ENCODE measurements at regions not wholly inside any gene's neighbourhood (a gene's known extent, or its start where the extent isn't known, plus 50 kb on each side); places are given as distances from the start of the nearest gene placed in this dataset.
"Not testable (repeated sequence)": the region's sequence is repeated elsewhere in the genome, so short reads cannot be mapped to it uniquely, and the experiment has no call there.

- no peak for DNase-seq
- Histone ChIP-seq H3K9me3 (no peaks in the 10 kb centered on the region), H3K4me3 (no peak overlapping the region), H3K27ac (no peak overlapping the region), H3K27me3 (no peaks in the 10 kb centered on the region), H3K4me1 (peaks cover 0 to 9% (median 2%) of the 10 kb centered on the region in 4 donors), H3K36me3 (no peaks in the 10 kb centered on the region)
- intact Hi-C loops (cut with DNase I), result no loop called here
- 32% methylated on average over 2 of the region's 2 CpGs for WGBS, 2 donors
- TF ChIP-seq CTCF (IDR thresholded peaks at IDR 0.05), result no peak
- no peak for TF ChIP-seq POLR2AphosphoS5 (IDR thresholded peaks at IDR 0.05)
- no peak for TF ChIP-seq POLR2A (IDR thresholded peaks at IDR 0.05)
- TF ChIP-seq EP300 (IDR thresholded peaks at IDR 0.05), result no peak
Observed at GRCh38 chr21:15631342-15631741, 98.4 kb upstream of the USP25 start.

- intact Hi-C loops (cut with DNase I); H3K27ac ChIP-seq; H3K27me3 ChIP-seq; DNase-seq; H3K36me3 ChIP-seq; H3K4me3 ChIP-seq; H3K9me3 ChIP-seq: not testable (repeated sequence)
- 80 to 85% methylated on average over 5 of the region's 5 CpGs for WGBS, 2 donors
- peaks cover 0 to 17% (median 10%) of the 10 kb centered on the region in 4 donors for H3K4me1 ChIP-seq
Observed at GRCh38 chr21:15634541-15634940, 95.2 kb upstream of the USP25 start.

GRCh38 chr21:15638856-15639549 lies 90.8 kb upstream of the USP25 start:
- Histone ChIP-seq H3K27ac (peak overlapping the region in 1 of 4 donors; percentile 17), H3K9me3 (no peaks in the 10 kb centered on the region), H3K4me1 (peaks cover 0 to 32% (median 28%) of the 10 kb centered on the region in 4 donors), H3K36me3 (no peaks in the 10 kb centered on the region), H3K4me3 (no peak overlapping the region), H3K27me3 (no peaks in the 10 kb centered on the region)
- no peak for DNase-seq
- intact Hi-C loops (cut with DNase I), result no loop called here
- WGBS, 2 donors, result 70 to 85% methylated on average over 8 of the region's 8 CpGs
- TF ChIP-seq CTCF (IDR thresholded peaks at IDR 0.05) (no peak), EP300 (IDR thresholded peaks at IDR 0.05) (no peak), POLR2A (IDR thresholded peaks at IDR 0.05) (no peak), POLR2AphosphoS5 (IDR thresholded peaks at IDR 0.05) (no peak)

GRCh38 chr21:15640113-15640512 lies 89.7 kb upstream of the USP25 start:
- DNase-seq; H3K9me3 ChIP-seq; H3K4me3 ChIP-seq; intact Hi-C loops (cut with DNase I); H3K27me3 ChIP-seq; H3K27ac ChIP-seq; H3K36me3 ChIP-seq: not testable (repeated sequence)
- WGBS, 2 donors, result 91 to 95% methylated on average over 3 of the region's 3 CpGs
- H3K4me1 ChIP-seq, result peaks cover 0 to 32% (median 28%) of the 10 kb centered on the region in 4 donors

GRCh38 chr21:15644489-15644888 lies 85.3 kb upstream of the USP25 start:
- Histone ChIP-seq H3K9me3 (no peaks in the 10 kb centered on the region), H3K27me3 (no peaks in the 10 kb centered on the region), H3K36me3 (no peaks in the 10 kb centered on the region), H3K27ac (no peak overlapping the region), H3K4me1 (peaks cover 0 to 24% (median 21%) of the 10 kb centered on the region in 4 donors), H3K4me3 (no peak overlapping the region)
- no peak for DNase-seq
- TF ChIP-seq EP300 (IDR thresholded peaks at IDR 0.05) (no peak), POLR2AphosphoS5 (IDR thresholded peaks at IDR 0.05) (no peak), POLR2A (IDR thresholded peaks at IDR 0.05) (no peak), CTCF (IDR thresholded peaks at IDR 0.05) (no peak)
- WGBS, 2 donors, result 86 to 91% methylated on average over 3 of the region's 3 CpGs
- intact Hi-C loops (cut with DNase I), result no loop called here

GRCh38 chr21:15645830-15646229 lies 84.0 kb upstream of the USP25 start:
- no peak for TF ChIP-seq POLR2AphosphoS5 (IDR thresholded peaks at IDR 0.05)
- TF ChIP-seq EP300 (IDR thresholded peaks at IDR 0.05), result no peak
- no peak for TF ChIP-seq POLR2A (IDR thresholded peaks at IDR 0.05)
- no peak for TF ChIP-seq CTCF (IDR thresholded peaks at IDR 0.05)
- Histone ChIP-seq H3K27ac (no peak overlapping the region), H3K9me3 (no peaks in the 10 kb centered on the region), H3K4me1 (peaks cover 0 to 14% (median 13%) of the 10 kb centered on the region in 4 donors), H3K27me3 (no peaks in the 10 kb centered on the region), H3K36me3 (no peaks in the 10 kb centered on the region), H3K4me3 (no peak overlapping the region)
- DNase-seq, result no peak
- intact Hi-C loops (cut with DNase I), result no loop called here
- 89 to 94% methylated on average over 4 of the region's 4 CpGs for WGBS, 2 donors
